ENCODE measurements at regions not wholly inside any gene's neighbourhood (a gene's known extent, or its start where the extent isn't known, plus 50 kb on each side); places are given as distances from the start of the nearest gene placed in this dataset.

DNA sequence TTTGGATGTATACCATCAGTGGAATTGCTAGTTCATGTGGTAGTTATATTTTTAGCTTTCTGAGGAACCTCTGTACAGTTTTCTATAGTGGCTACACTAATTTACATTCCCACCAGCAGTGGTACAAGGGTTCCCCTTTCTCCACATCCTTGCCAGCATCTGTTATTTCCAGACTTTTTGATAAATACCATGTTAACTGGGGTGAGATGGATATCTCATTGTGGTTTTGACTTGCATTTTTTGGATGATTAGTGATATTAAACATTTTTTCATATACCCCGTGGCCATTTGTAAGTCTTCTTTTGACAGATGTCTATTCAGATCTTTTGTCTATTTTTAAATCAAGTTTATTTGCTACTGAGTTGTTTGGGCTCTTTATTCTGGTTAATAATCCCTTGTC is 455.6 kb upstream of the RARB start:
- H3K27me3 ChIP-seq (ENCODE audit: control insufficient read depth, extremely low read depth, insufficient read depth, low read length), result no peaks in the 10 kb centered on the region
- dilution Hi-C loops (cut with MboI; ENCODE audit: extremely low pct_ligation_motif_present, low sequenced_read_pairs), result no loop called here
- H3K9ac ChIP-seq (ENCODE audit: control insufficient read depth, extremely low read depth, insufficient read depth, low read length), result no peak overlapping the region
- H3K79me2 ChIP-seq (ENCODE audit: control insufficient read depth, insufficient read depth, low read length), result no peaks in the 10 kb centered on the region
- H3K36me3 ChIP-seq (ENCODE audit: control insufficient read depth in 2 of 2, extremely low read depth in 1 of 2, insufficient read depth in 2 of 2, low read length in 2 of 2), result no peaks in the 10 kb centered on the region
- H3K4me3 ChIP-seq (ENCODE audit: control insufficient read depth in 2 of 3, extremely low read depth in 1 of 3, insufficient read depth in 2 of 3, low read depth in 1 of 3, low read length in 3 of 3), result no peak overlapping the region
- H3K9me3 ChIP-seq (ENCODE audit: control insufficient read depth, low read depth, low read length), result no peaks in the 10 kb centered on the region
- no peaks in the 10 kb centered on the region for H4K20me1 ChIP-seq (ENCODE audit: control insufficient read depth, extremely low read depth, insufficient read depth, low read length)
- no peak overlapping the region for H2AFZ ChIP-seq (ENCODE audit: control insufficient read depth, low read length)
- no peak overlapping the region for H3K27ac ChIP-seq (ENCODE audit: control insufficient read depth, insufficient read depth, low read length)
- DNase-seq (ENCODE audit: low read depth, low spot score) (no peak), FAIRE-seq (no peak)
- TF ChIP-seq, protein P1, sequence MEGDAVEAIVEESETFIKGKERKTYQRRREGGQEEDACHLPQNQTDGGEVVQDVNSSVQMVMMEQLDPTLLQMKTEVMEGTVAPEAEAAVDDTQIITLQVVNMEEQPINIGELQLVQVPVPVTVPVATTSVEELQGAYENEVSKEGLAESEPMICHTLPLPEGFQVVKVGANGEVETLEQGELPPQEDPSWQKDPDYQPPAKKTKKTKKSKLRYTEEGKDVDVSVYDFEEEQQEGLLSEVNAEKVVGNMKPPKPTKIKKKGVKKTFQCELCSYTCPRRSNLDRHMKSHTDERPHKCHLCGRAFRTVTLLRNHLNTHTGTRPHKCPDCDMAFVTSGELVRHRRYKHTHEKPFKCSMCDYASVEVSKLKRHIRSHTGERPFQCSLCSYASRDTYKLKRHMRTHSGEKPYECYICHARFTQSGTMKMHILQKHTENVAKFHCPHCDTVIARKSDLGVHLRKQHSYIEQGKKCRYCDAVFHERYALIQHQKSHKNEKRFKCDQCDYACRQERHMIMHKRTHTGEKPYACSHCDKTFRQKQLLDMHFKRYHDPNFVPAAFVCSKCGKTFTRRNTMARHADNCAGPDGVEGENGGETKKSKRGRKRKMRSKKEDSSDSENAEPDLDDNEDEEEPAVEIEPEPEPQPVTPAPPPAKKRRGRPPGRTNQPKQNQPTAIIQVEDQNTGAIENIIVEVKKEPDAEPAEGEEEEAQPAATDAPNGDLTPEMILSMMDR (optimal IDR thresholded peaks at IDR 0.05 in 1 of 3, IDR thresholded peaks at IDR 0.05 in 1 of 3, conservative IDR thresholded peaks at IDR 0.05 in 1 of 3; ENCODE audit: extremely low read depth in 1 of 3, insufficient read depth in 2 of 3, low read length in 3 of 3), result no peak
- TF ChIP-seq EZH2 (IDR thresholded peaks at IDR 0.05; ENCODE audit: low read length), result no peak
- no peaks in the 10 kb centered on the region for H3K4me1 ChIP-seq (ENCODE audit: control insufficient read depth, extremely low read depth, insufficient read depth, low read length)
- H3K9me1 ChIP-seq (ENCODE audit: control insufficient read depth, extremely low read depth, insufficient read depth, low read length), result no peaks in the 10 kb centered on the region
- no peak overlapping the region for H3K4me2 ChIP-seq (ENCODE audit: control insufficient read depth, extremely low read depth, insufficient read depth, low read depth, low read length)

DNA sequence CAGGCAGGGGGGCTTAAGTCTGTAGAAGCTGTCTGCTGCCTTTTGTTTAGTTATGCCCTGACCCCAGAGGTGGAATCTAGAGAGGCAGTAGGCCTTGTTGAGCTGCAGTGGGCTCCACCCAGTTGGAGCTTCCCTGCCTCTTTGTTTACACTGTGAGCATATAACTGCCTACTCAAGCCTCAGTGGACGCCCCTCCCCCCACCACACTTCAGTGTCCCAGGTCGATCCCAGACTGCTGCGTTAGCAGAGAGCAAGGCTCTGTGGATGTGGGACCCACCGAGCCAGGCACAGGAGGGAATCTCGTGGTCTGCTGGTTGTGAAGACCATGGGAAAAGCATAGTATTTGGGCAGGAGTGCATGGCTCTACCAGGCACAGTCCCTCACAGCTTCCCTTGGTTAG is 446.8 kb upstream of the RARB start:
- DNase-seq (ENCODE audit: low read depth, low spot score), result no peak
- Histone ChIP-seq H4K20me1 (ENCODE audit: control insufficient read depth, extremely low read depth, insufficient read depth, low read length) (no peaks in the 10 kb centered on the region), H3K9me1 (ENCODE audit: control insufficient read depth, extremely low read depth, insufficient read depth, low read length) (no peaks in the 10 kb centered on the region), H2AFZ (ENCODE audit: control insufficient read depth, low read length) (no peak overlapping the region), H3K9me3 (ENCODE audit: control insufficient read depth, low read depth, low read length) (no peaks in the 10 kb centered on the region), H3K9ac (ENCODE audit: control insufficient read depth, extremely low read depth, insufficient read depth, low read length) (no peak overlapping the region), H3K4me1 (ENCODE audit: control insufficient read depth, extremely low read depth, insufficient read depth, low read length) (no peaks in the 10 kb centered on the region), H3K36me3 (ENCODE audit: control insufficient read depth in 2 of 2, extremely low read depth in 1 of 2, insufficient read depth in 2 of 2, low read length in 2 of 2) (no peaks in the 10 kb centered on the region), H3K79me2 (ENCODE audit: control insufficient read depth, insufficient read depth, low read length) (no peaks in the 10 kb centered on the region), H3K4me3 (ENCODE audit: control insufficient read depth in 2 of 3, extremely low read depth in 1 of 3, insufficient read depth in 2 of 3, low read depth in 1 of 3, low read length in 3 of 3) (no peak overlapping the region), H3K27me3 (ENCODE audit: control insufficient read depth, extremely low read depth, insufficient read depth, low read length) (no peaks in the 10 kb centered on the region), H3K27ac (ENCODE audit: control insufficient read depth, insufficient read depth, low read length) (no peak overlapping the region), H3K4me2 (ENCODE audit: control insufficient read depth, extremely low read depth, insufficient read depth, low read depth, low read length) (no peak overlapping the region)
- TF ChIP-seq EZH2 (IDR thresholded peaks at IDR 0.05; ENCODE audit: low read length), result no peak
- TF ChIP-seq, protein P1 (optimal IDR thresholded peaks at IDR 0.05 in 1 of 3, IDR thresholded peaks at IDR 0.05 in 1 of 3, conservative IDR thresholded peaks at IDR 0.05 in 1 of 3; ENCODE audit: extremely low read depth in 1 of 3, insufficient read depth in 2 of 3, low read length in 3 of 3), result no peak
- FAIRE-seq, result no peak
- dilution Hi-C loops (cut with MboI; ENCODE audit: extremely low pct_ligation_motif_present, low sequenced_read_pairs), result no loop called here
